ENCODE measurements at regions not wholly inside any gene's neighbourhood (a gene's known extent, or its start where the extent isn't known, plus 50 kb on each side); places are given as distances from the start of the nearest gene placed in this dataset.
"Not testable (repeated sequence)": the region's sequence is repeated elsewhere in the genome, so short reads cannot be mapped to it uniquely, and the experiment has no call there.

GRCh38 chr22:10934704-10935103 lies 4593.3 kb upstream of the OR11H1 start:
- H3K27me3 ChIP-seq (replicated peaks in 1 of 7); intact Hi-C loops (cut with DNase I; ENCODE audit: low total_unique reads); H3K27ac ChIP-seq; H3K36me3 ChIP-seq; DNase-seq; H3K4me1 ChIP-seq; H3K4me3 ChIP-seq: not testable (repeated sequence)
- WGBS, 5 donors: 28 to 36% (median 31%) methylated on average over 3 of the region's 3 CpGs
- H3K9me3 ChIP-seq: peaks cover 3 to 91% (median 75%) of the 10 kb centered on the region in 8 donors

GRCh38 chr22:10961043-10961860 lies 4566.7 kb upstream of the OR11H1 start:
- 71 to 76% (median 72%) methylated on average over 68 to 69 of the region's 69 CpGs for WGBS, 5 donors
- no peak for TF ChIP-seq POLR2A (IDR thresholded peaks at IDR 0.05)
- TF ChIP-seq CTCF (IDR thresholded peaks at IDR 0.05 in 8 of 11, conservative IDR thresholded peaks at IDR 0.05 in 3 of 11): no peak
- TF ChIP-seq POLR2AphosphoS5 (IDR thresholded peaks at IDR 0.05): no peak
- peaks cover 3 to 85% (median 67%) of the 10 kb centered on the region in 8 donors for H3K9me3 ChIP-seq
- H3K27ac ChIP-seq: no peak overlapping the region
- intact Hi-C loops (cut with DNase I; ENCODE audit: low total_unique reads): no loop called here
- H3K36me3 ChIP-seq: no peaks in the 10 kb centered on the region
- peak; percentile 78 for DNase-seq
- H3K4me3 ChIP-seq: no peak overlapping the region
- H3K4me1 ChIP-seq: no peaks in the 10 kb centered on the region
- no peaks in the 10 kb centered on the region for H3K27me3 ChIP-seq (replicated peaks in 1 of 7)

GRCh38 chr22:10961861-10962255 lies 4566.1 kb upstream of the OR11H1 start:
- H3K4me1 ChIP-seq; H3K36me3 ChIP-seq; intact Hi-C loops (cut with DNase I; ENCODE audit: low total_unique reads); H3K27me3 ChIP-seq (replicated peaks in 1 of 7); DNase-seq; H3K4me3 ChIP-seq; H3K27ac ChIP-seq: not testable (repeated sequence)
- WGBS, 5 donors: 78 to 83% (median 80%) methylated on average over 14 of the region's 14 CpGs
- peaks cover 3 to 84% (median 64%) of the 10 kb centered on the region in 8 donors for H3K9me3 ChIP-seq

Measured in spleen (tissue), 11 donors.